ENCODE measurements at regions not wholly inside any gene's neighbourhood (a gene's known extent, or its start where the extent isn't known, plus 50 kb on each side); places are given as distances from the start of the nearest gene placed in this dataset.

GRCh38 chr7:119172043-119172442, 947.5 kb downstream of the ANKRD7 start:
- TF ChIP-seq POLR2A (IDR thresholded peaks at IDR 0.05; ENCODE audit: low read depth, low read length) (no peak), POLR2AphosphoS5 (IDR thresholded peaks at IDR 0.05; ENCODE audit: low read depth, low read length) (no peak), TAF1 (IDR thresholded peaks at IDR 0.05; ENCODE audit: low read depth, low read length) (no peak), SPI1 (IDR thresholded peaks at IDR 0.05; ENCODE audit: low read depth, low read length) (no peak), POU2F2 (IDR thresholded peaks at IDR 0.05; ENCODE audit: low read depth, low read length) (no peak), PAX5 (IDR thresholded peaks at IDR 0.05; ENCODE audit: insufficient read depth, low read length, severe bottlenecking) (no peak)
